H1 (cell line): ENCODE measurements at regions not wholly inside any gene's neighbourhood (a gene's known extent, or its start where the extent isn't known, plus 50 kb on each side); places are given as distances from the start of the nearest gene placed in this dataset.

Experiments
- CTCF ChIA-PET: fragments of 300-600 bp; sonication (Branson Sonifier 250); formaldehyde crosslinking; loops from one replicate; lab custom pipeline; 2021; ENCODE audit not compliant: partially characterized antibody; lab: Charles Lee
- POLR2A ChIA-PET: fragments of 300-600 bp; sonication (Branson Sonifier 250); formaldehyde crosslinking; loops from one replicate; lab custom pipeline; 2021; ENCODE audit warnings: inconsistent platforms; ENCODE audit not compliant: partially characterized antibody; lab: Charles Lee
- DNase-seq, 2 experiments: peaks; one replicate each; pipeline versions ENCODE4 v3.0.0 to v3.0.0-alpha.2; 2010 to 2022; ENCODE audit warnings: low spot score in 2 of 2, low read depth in 1 of 2, mixed read lengths in 1 of 2
- FAIRE-seq: peaks from 2 replicates; lab custom pipeline; 2011; peaks lifted over from hg19 to GRCh38; lab: Jason Lieb, UNC
- H2AFZ ChIP-seq: 2 replicates; pipeline ENCODE4 v1.8.1; 2012; ENCODE audit warnings: low read length, inconsistent platforms
- H2AK5ac ChIP-seq: 2 replicates; pipeline ENCODE4 v1.6.1; 2013; ENCODE audit warnings: low read depth, low read length
- H2BK120ac ChIP-seq: replicated peaks from 2 replicates; pipeline ENCODE3; 2013; ENCODE audit warnings: low read depth, low read length, inconsistent platforms
- H2BK12ac ChIP-seq: 2 replicates; pipeline ENCODE4 v1.6.1; 2013; ENCODE audit warnings: low read depth, low read length
- H2BK15ac ChIP-seq: 2 replicates; pipeline ENCODE4 v1.6.1; 2013; ENCODE audit warnings: low read length
- H2BK20ac ChIP-seq: 2 replicates; pipeline ENCODE4 v1.6.1; 2013; ENCODE audit warnings: low read length
- H2BK5ac ChIP-seq: 2 replicates; pipeline ENCODE4 v1.6.1; 2013; ENCODE audit warnings: low read depth, low read length
- H3K14ac ChIP-seq: 2 replicates; pipeline ENCODE4 v1.6.1; 2013; ENCODE audit warnings: inconsistent platforms; ENCODE audit not compliant: insufficient read length
- H3K18ac ChIP-seq: 2 replicates; pipeline ENCODE4 v1.6.1; 2013; ENCODE audit warnings: low read length; ENCODE audit errors: extremely low read depth
- H3K23ac ChIP-seq: 2 replicates; pipeline ENCODE4 v1.6.1; 2013; ENCODE audit warnings: inconsistent platforms; ENCODE audit not compliant: insufficient read length
- H3K23me2 ChIP-seq: 2 replicates; pipeline ENCODE4 v1.6.1; 2013; ENCODE audit warnings: low read depth, low read length
- H3K27ac ChIP-seq: 2 replicates; pipeline ENCODE4 v1.6.1; 2011; ENCODE audit warnings: low read depth, low read length, inconsistent platforms
- H3K27me3 ChIP-seq, 4 experiments: replicated peaks in 1 of 4; 1 replicate in 1 of 4; 2 replicates in 3 of 4; pipeline versions ENCODE4 v1.6.1 to v1.8.1; 2011 to 2013; ENCODE audit warnings: low read length in 3 of 4, mild to moderate bottlenecking in 3 of 4, inconsistent platforms in 2 of 4, mixed read lengths in 2 of 4, moderate library complexity in 1 of 4; ENCODE audit not compliant: control insufficient read depth in 3 of 4, insufficient read depth in 3 of 4; ENCODE audit errors: extremely low read depth in 1 of 4
- H3K36me3 ChIP-seq, 4 experiments: 2 replicates each; pipeline versions ENCODE4 v1.6.1 to v1.8.1; 2011 to 2013; ENCODE audit warnings: mild to moderate bottlenecking in 4 of 4, low read length in 3 of 4, moderate library complexity in 2 of 4, control low read depth in 1 of 4, inconsistent platforms in 1 of 4; ENCODE audit not compliant: insufficient read depth in 4 of 4, control insufficient read depth in 2 of 4
- H3K4ac ChIP-seq: replicated peaks from 2 replicates; pipeline ENCODE3; 2013; ENCODE audit warnings: low read length, low read depth, mixed read lengths, inconsistent platforms; ENCODE audit not compliant: insufficient read length
- H3K4me1 ChIP-seq, 4 experiments: replicated peaks in 1 of 4; 1 replicate in 1 of 4; 2 replicates in 3 of 4; pipeline versions ENCODE4 v1.6.1 to v1.8.1; 2011 to 2013; ENCODE audit warnings: low read length in 3 of 4, inconsistent platforms in 2 of 4, mixed read lengths in 1 of 4; ENCODE audit not compliant: insufficient read depth in 4 of 4, control insufficient read depth in 3 of 4
- H3K4me2 ChIP-seq, 2 experiments: 2 replicates each; pipeline versions ENCODE4 v1.6.1 to v1.8.1; 2011 to 2013; ENCODE audit warnings: low read depth in 2 of 2, low read length in 2 of 2, control low read depth in 1 of 2, inconsistent platforms in 1 of 2, mild to moderate bottlenecking in 1 of 2; ENCODE audit not compliant: insufficient read depth in 1 of 2
- H3K4me3 ChIP-seq, 4 experiments: fragments of 200-600, 300-600 bp in 1 of 4; sonication (generic), shearing (Covaris generic), sonication (Bioruptor Twin) in 1 of 4; 2 replicates each; pipeline versions ENCODE4 v1.5.1 to v1.8.1; 2011 to 2016; ENCODE audit warnings: low read length in 4 of 4, low read depth in 3 of 4, control low read depth in 2 of 4, inconsistent platforms in 2 of 4, mild to moderate bottlenecking in 2 of 4, mixed read lengths in 1 of 4, moderate library complexity in 1 of 4; ENCODE audit not compliant: insufficient read depth in 2 of 4; ENCODE audit errors: extremely low read depth in 1 of 4
- H3K56ac ChIP-seq: replicated peaks from 2 replicates; pipeline ENCODE3; 2013; ENCODE audit warnings: low read depth, mild to moderate bottlenecking, mixed read lengths, low read length, inconsistent platforms; ENCODE audit not compliant: insufficient read length
- H3K79me1 ChIP-seq: 2 replicates; pipeline ENCODE4 v1.6.1; 2013; ENCODE audit warnings: low read depth, low read length, control low read depth
- H3K79me2 ChIP-seq, 2 experiments: 2 replicates each; pipeline versions ENCODE4 v1.6.1 to v1.8.1; 2012 to 2013; ENCODE audit warnings: low read length in 2 of 2, mild to moderate bottlenecking in 2 of 2, inconsistent platforms in 1 of 2; ENCODE audit not compliant: insufficient read depth in 2 of 2, control insufficient read depth in 1 of 2
- H3K9ac ChIP-seq, 4 experiments: replicated peaks in 1 of 4; 1 replicate in 1 of 4; 2 replicates in 3 of 4; pipeline versions ENCODE4 v1.6.1 to v1.8.1; 2011 to 2013; ENCODE audit warnings: low read depth in 3 of 4, low read length in 3 of 4, control low read depth in 2 of 4, mild to moderate bottlenecking in 2 of 4, moderate library complexity in 2 of 4, inconsistent platforms in 1 of 4; ENCODE audit errors: extremely low read depth in 1 of 4
- H3K9me3 ChIP-seq, 2 experiments: 2 replicates each; pipeline versions ENCODE4 v1.6.1 to v1.8.1; 2012 to 2013; ENCODE audit warnings: mild to moderate bottlenecking in 2 of 2, moderate library complexity in 2 of 2, control low read depth in 1 of 2, inconsistent platforms in 1 of 2, low read depth in 1 of 2, low read length in 1 of 2, mixed read lengths in 1 of 2; ENCODE audit not compliant: insufficient read depth in 2 of 2
- H4K20me1 ChIP-seq, 2 experiments: replicated peaks in 1 of 2; 2 replicates each; pipeline versions ENCODE3 to v1.8.1; 2011 to 2013; ENCODE audit warnings: inconsistent platforms in 2 of 2, low read length in 2 of 2, mild to moderate bottlenecking in 1 of 2; ENCODE audit not compliant: insufficient read depth in 2 of 2, control insufficient read depth in 1 of 2
- H4K5ac ChIP-seq: 2 replicates; pipeline ENCODE4 v1.6.1; 2013; ENCODE audit warnings: low read length, low read depth, mixed read lengths, inconsistent platforms; ENCODE audit not compliant: insufficient read length
- H4K8ac ChIP-seq: 2 replicates; pipeline ENCODE4 v1.8.0; 2013; ENCODE audit warnings: mild to moderate bottlenecking, moderate library complexity, low read length, inconsistent platforms; ENCODE audit not compliant: insufficient read depth; ENCODE audit errors: extremely low read depth
- H4K91ac ChIP-seq: replicated peaks from 2 replicates; pipeline ENCODE3; 2013; ENCODE audit warnings: low read length, mixed read lengths, inconsistent platforms; ENCODE audit not compliant: insufficient read length
- EGR1 ChIP-seq: IDR thresholded peaks from 2 replicates; pipeline ENCODE4 v1.6.1; 2011; ENCODE audit warnings: low read depth, low read length, borderline replicate concordance
- EZH2 ChIP-seq: fragments of 200-600 bp; sonication (generic); IDR thresholded peaks from 2 replicates; pipeline ENCODE4 v1.7.1; 2012; ENCODE audit warnings: low read depth, mild to moderate bottlenecking, moderate library complexity, low read length, inconsistent platforms; ENCODE audit not compliant: severe bottlenecking
- PHF8 ChIP-seq: fragments of 200-600 bp; sonication (generic); conservative IDR thresholded peaks from 2 replicates; pipeline ENCODE4 v1.7.1; 2012; ENCODE audit warnings: low read depth, mild to moderate bottlenecking, inconsistent platforms, low read length, moderate library complexity
- POU5F1 ChIP-seq: IDR thresholded peaks from 2 replicates; pipeline ENCODE4 v1.6.1; 2011; ENCODE audit warnings: low read depth, mild to moderate bottlenecking, low read length, moderate library complexity
- SAP30 ChIP-seq: fragments of 300-600 bp; sonication (generic); IDR thresholded peaks from 2 replicates; pipeline ENCODE4 v1.7.1; 2012; ENCODE audit warnings: low read length, moderate library complexity, mild to moderate bottlenecking, inconsistent platforms; ENCODE audit not compliant: insufficient read depth, insufficient replicate concordance
- SRF ChIP-seq: IDR thresholded peaks from 2 replicates; pipeline ENCODE4 v1.6.1; 2011; ENCODE audit warnings: mild to moderate bottlenecking, low read depth, low read length, moderate library complexity
- WGBS, 2 experiments: shearing (Covaris generic) in 1 of 2; methylation state at CpG; one replicate each; pipeline versions ENCODE4 v1.1.6 to v1.1.7; 2013 to 2015; ENCODE audit warnings: low lambda C conversion rate in 2 of 2, mixed read lengths in 2 of 2, inconsistent platforms in 1 of 2, low coverage in 1 of 2, missing lambda C conversion rate in 1 of 2; ENCODE audit not compliant: insufficient replicate concordance in 2 of 2, insufficient coverage in 1 of 2, insufficient read length in 1 of 2; ENCODE audit errors: extremely low coverage in 1 of 2, missing lambda C conversion rate in 1 of 2; 5-methylcytosine and 5-hydroxymethylcytosine counted together
- TF ChIP-seq, protein P1 (sequence below): IDR thresholded peaks from 2 replicates; pipeline ENCODE4 v1.6.1; 2012; ENCODE audit warnings: low read length, inconsistent platforms

DNA sequence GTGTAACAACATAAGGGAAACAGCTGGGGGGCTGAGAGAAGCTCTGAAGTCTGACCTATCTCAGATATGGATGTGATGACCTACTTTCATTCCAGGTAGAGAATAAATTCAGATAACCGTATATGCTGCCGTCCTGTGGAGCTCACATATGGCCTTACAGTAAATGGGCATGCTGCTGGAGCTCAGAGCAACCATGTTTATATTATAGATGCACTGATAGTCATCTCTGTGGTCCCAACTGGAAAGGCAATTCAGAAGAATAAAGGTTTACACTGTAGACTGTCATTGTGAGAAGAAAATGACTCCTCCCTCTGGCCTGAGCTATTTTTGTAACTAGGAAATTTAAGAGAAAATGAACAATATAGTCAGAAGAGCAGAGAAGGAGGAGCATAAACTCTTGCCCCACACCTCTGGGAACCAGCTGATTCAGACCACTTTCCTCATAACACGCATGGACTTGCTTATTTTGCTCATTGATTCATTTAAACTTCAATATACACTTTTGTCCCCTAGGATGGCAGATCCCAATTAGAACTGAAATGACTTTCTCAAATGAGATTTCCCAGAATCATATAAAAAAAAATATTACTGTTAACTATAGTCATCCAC is 69.9 kb upstream of the NXPH1 start:
- H3K4me2 ChIP-seq: peak overlapping the region; percentile 55 to 62
- peak overlapping the region in 1 of 4 experiments; percentile 32; a peak in 1 of 8 replicates for H3K4me3 ChIP-seq
- H2AFZ ChIP-seq: no peak overlapping the region
- H3K79me1 ChIP-seq: no peaks in the 10 kb centered on the region
- no peaks in the 10 kb centered on the region for H3K79me2 ChIP-seq
- H3K36me3 ChIP-seq: peaks cover 0 to 4% (median 0%) of the 10 kb centered on the region in 4 experiments; a peak in 2 of 8 replicates
- H3K56ac ChIP-seq: peak overlapping the region; percentile 42
- peaks cover 8% of the 10 kb centered on the region in 2 experiments; a peak in 3 of 4 replicates for H3K9me3 ChIP-seq
- peak overlapping the region; percentile 86 for H3K18ac ChIP-seq
- ChIA-PET POLR2A (interaction anchor here (0.6 to 1.7 kb wide), 2 partner anchors 78 to 159 kb away, joined by 3 to 5 read pairs; no protein-coding TSS in a partner anchor), CTCF (interaction anchor here (0.8 to 3.3 kb wide), 4 partner anchors 10 to 87 kb away, joined by 3 to 9 read pairs (median 4); no protein-coding TSS in a partner anchor)
- WGBS, 2 experiments: 61% methylated on average over 3 of the region's 3 CpGs; no CpG with 5 or more reads in 1 of the 2 experiments
- peak overlapping the region; percentile 92 for H2BK20ac ChIP-seq
- peak overlapping the region; percentile 71 for H3K27ac ChIP-seq
- no peak for FAIRE-seq
- no peak overlapping the region for H3K9ac ChIP-seq
- H3K27me3 ChIP-seq: no peaks in the 10 kb centered on the region
- H4K8ac ChIP-seq: no peak overlapping the region
- peak overlapping the region; percentile 93 for H2BK120ac ChIP-seq
- peak overlapping the region; percentile 98 for H2BK5ac ChIP-seq
- TF ChIP-seq SRF: no peak
- no peak for TF ChIP-seq PHF8
- TF ChIP-seq, protein P1, sequence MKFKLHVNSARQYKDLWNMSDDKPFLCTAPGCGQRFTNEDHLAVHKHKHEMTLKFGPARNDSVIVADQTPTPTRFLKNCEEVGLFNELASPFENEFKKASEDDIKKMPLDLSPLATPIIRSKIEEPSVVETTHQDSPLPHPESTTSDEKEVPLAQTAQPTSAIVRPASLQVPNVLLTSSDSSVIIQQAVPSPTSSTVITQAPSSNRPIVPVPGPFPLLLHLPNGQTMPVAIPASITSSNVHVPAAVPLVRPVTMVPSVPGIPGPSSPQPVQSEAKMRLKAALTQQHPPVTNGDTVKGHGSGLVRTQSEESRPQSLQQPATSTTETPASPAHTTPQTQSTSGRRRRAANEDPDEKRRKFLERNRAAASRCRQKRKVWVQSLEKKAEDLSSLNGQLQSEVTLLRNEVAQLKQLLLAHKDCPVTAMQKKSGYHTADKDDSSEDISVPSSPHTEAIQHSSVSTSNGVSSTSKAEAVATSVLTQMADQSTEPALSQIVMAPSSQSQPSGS: no peak
- no peak for TF ChIP-seq EZH2
- TF ChIP-seq POU5F1: no peak
- TF ChIP-seq SAP30: no peak
- no peak for TF ChIP-seq EGR1
- H4K91ac ChIP-seq: peak overlapping the region; percentile 84
- H4K20me1 ChIP-seq: no peaks in the 10 kb centered on the region
- peak overlapping the region; percentile 86 for H3K4ac ChIP-seq
- no peak overlapping the region for H2BK15ac ChIP-seq
- H3K4me1 ChIP-seq: peaks cover 3 to 17% (median 11%) of the 10 kb centered on the region in 4 experiments; a peak in 6 of 7 replicates
- H3K23ac ChIP-seq: no peak overlapping the region
- no peak for DNase-seq
- peak overlapping the region; percentile 64 for H2BK12ac ChIP-seq
- H4K5ac ChIP-seq: peak overlapping the region; percentile 55
- H3K23me2 ChIP-seq: no peaks in the 10 kb centered on the region
- peak overlapping the region; percentile 66; the same call in 1 of the 2 replicates for H2AK5ac ChIP-seq
- H3K14ac ChIP-seq: peak overlapping the region; percentile 10
